SU-DHL-6 (cell line): ENCODE measurements at regions not wholly inside any gene's neighbourhood (a gene's known extent, or its start where the extent isn't known, plus 50 kb on each side); places are given as distances from the start of the nearest gene placed in this dataset.

Source experiments
- H2AFZ ChIP-seq: fragments of 200-600 bp; sonication (generic); 2 replicates; pipeline ENCODE4 v1.6.1; 2014; ENCODE audit warnings: low read depth, mild to moderate bottlenecking, moderate library complexity, mixed read lengths, antibody characterized with exemption, low read length; ENCODE audit not compliant: severe bottlenecking
- H3F3A ChIP-seq: fragments of 200-600 bp; shearing (Covaris generic); 2 replicates; pipeline ENCODE4 v1.6.0; 2016; ENCODE audit warnings: antibody characterized with exemption, mild to moderate bottlenecking; ENCODE audit not compliant: insufficient read depth
- H3K27ac ChIP-seq: fragments of 200-600 bp; sonication (generic); 2 replicates; pipeline ENCODE4 v1.5.1; 2016; ENCODE audit warnings: low read depth, mild to moderate bottlenecking, low read length, moderate library complexity, mixed read lengths
- H3K27me3 ChIP-seq: fragments of 200-600 bp; sonication (generic), shearing (Covaris generic); 2 replicates; pipeline ENCODE4 v1.6.0; 2014; ENCODE audit warnings: mild to moderate bottlenecking, low read length
- H3K36me3 ChIP-seq: fragments of 200-600 bp; sonication (generic); 2 replicates; pipeline ENCODE4 v1.6.1; 2014; ENCODE audit warnings: mild to moderate bottlenecking, low read length, mixed read lengths
- H3K4me2 ChIP-seq: fragments of 300-600, 200-600 bp; shearing (Covaris generic), sonication (generic); 2 replicates; pipeline ENCODE4 v1.6.0; 2014; ENCODE audit warnings: low read length, low read depth, mild to moderate bottlenecking; ENCODE audit not compliant: poor library complexity, severe bottlenecking
- H3K4me3 ChIP-seq: fragments of 200-600 bp; sonication (generic); 2 replicates; pipeline ENCODE4 v1.5.1; 2014; ENCODE audit warnings: antibody characterized with exemption, low read length, mild to moderate bottlenecking, mixed read lengths; ENCODE audit not compliant: insufficient read depth, poor library complexity, severe bottlenecking
- H3K79me2 ChIP-seq: fragments of 200-600 bp; sonication (generic); 2 replicates; pipeline ENCODE4 v1.6.1; 2014; ENCODE audit warnings: mild to moderate bottlenecking, low read length, moderate library complexity; ENCODE audit not compliant: insufficient read depth
- H3K9ac ChIP-seq: fragments of 200-600 bp; sonication (generic); 2 replicates; pipeline ENCODE4 v1.7.0; 2014; ENCODE audit warnings: mild to moderate bottlenecking, low read length
- H3K9me2 ChIP-seq: fragments of 200-600 bp; sonication (generic); replicated peaks from 2 replicates; pipeline ENCODE4 v1.6.1; 2014; ENCODE audit warnings: low read length; ENCODE audit not compliant: insufficient read depth
- H3K9me3 ChIP-seq: fragments of 200-600 bp; sonication (generic); 2 replicates; pipeline ENCODE4 v1.6.1; 2014; ENCODE audit warnings: low read length, mixed read lengths; ENCODE audit not compliant: insufficient read depth
- H4K20me1 ChIP-seq: fragments of 200-600 bp; sonication (generic); 2 replicates; pipeline ENCODE4 v1.6.1; 2014; ENCODE audit warnings: low read depth, mild to moderate bottlenecking, antibody characterized with exemption, low read length, moderate library complexity, mixed read lengths
- EZH2phosphoT487 ChIP-seq: fragments of 200-600 bp; sonication (generic), shearing (Covaris generic); conservative IDR thresholded peaks from 2 replicates; pipeline ENCODE4 v1.6.1; 2018; ENCODE audit warnings: mild to moderate bottlenecking, antibody characterized with exemption, low read length, moderate library complexity, mixed read lengths
- TF ChIP-seq, protein P1 (sequence below): fragments of 200-600 bp; sonication (generic); IDR thresholded peaks from one replicate; pipeline ENCODE4 v1.5.1; 2017; ENCODE audit warnings: antibody characterized with exemption, mild to moderate bottlenecking, low read length, moderate library complexity; ENCODE audit not compliant: insufficient read depth, poor library complexity, severe bottlenecking

DNA sequence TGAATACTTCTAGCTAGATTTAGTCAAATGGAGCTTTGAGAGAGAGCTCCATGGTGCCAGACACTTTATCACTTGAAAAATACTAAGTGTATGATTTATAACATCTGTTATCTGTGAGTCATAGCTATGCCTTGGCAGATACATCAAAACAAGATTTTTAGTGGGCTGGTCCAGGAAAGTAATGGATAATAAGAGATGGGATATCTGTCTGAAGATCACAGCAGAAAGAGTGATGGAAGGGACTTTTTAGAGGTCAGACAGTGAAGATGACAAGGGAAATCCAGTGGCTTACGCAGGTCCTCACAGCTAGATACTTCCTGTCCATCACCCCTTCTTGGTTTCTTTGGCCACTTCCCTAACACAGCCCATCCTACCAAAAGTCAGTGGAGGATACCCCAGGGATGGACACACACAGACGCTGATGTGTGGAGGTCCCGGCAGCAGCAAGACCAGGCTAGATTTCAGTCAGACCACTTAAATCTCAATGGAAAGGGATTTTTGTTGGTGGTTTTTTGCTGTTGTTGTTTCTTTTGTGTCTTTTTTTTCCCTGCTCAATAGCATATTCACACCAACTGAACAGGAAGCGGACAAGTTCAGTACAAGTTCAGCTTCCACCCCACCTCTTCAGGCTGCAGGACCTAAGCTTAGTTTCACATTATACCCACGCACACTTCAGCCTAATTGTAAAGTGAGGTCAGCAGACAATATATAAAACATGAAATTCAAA lies 209.3 kb downstream of the ALDH8A1 start:
- TF ChIP-seq EZH2phosphoT487, result no peak
- TF ChIP-seq, protein P1, sequence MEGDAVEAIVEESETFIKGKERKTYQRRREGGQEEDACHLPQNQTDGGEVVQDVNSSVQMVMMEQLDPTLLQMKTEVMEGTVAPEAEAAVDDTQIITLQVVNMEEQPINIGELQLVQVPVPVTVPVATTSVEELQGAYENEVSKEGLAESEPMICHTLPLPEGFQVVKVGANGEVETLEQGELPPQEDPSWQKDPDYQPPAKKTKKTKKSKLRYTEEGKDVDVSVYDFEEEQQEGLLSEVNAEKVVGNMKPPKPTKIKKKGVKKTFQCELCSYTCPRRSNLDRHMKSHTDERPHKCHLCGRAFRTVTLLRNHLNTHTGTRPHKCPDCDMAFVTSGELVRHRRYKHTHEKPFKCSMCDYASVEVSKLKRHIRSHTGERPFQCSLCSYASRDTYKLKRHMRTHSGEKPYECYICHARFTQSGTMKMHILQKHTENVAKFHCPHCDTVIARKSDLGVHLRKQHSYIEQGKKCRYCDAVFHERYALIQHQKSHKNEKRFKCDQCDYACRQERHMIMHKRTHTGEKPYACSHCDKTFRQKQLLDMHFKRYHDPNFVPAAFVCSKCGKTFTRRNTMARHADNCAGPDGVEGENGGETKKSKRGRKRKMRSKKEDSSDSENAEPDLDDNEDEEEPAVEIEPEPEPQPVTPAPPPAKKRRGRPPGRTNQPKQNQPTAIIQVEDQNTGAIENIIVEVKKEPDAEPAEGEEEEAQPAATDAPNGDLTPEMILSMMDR, result no peak
- no peak overlapping the region for H3K4me2 ChIP-seq
- H3K36me3 ChIP-seq, result no peaks in the 10 kb centered on the region
- H4K20me1 ChIP-seq, result no peaks in the 10 kb centered on the region
- no peaks in the 10 kb centered on the region for H3F3A ChIP-seq
- H3K9me2 ChIP-seq, result no peaks in the 10 kb centered on the region
- H3K79me2 ChIP-seq, result no peaks in the 10 kb centered on the region
- H3K4me3 ChIP-seq, result no peak overlapping the region
- H3K27ac ChIP-seq, result no peak overlapping the region
- no peaks in the 10 kb centered on the region for H3K27me3 ChIP-seq
- no peak overlapping the region for H2AFZ ChIP-seq
- H3K9me3 ChIP-seq, result no peaks in the 10 kb centered on the region
- H3K9ac ChIP-seq, result no peak overlapping the region

- Histone ChIP-seq H3K79me2 (no peaks in the 10 kb centered on the region), H3K4me3 (no peak overlapping the region), H3K4me2 (no peak overlapping the region), H3K27me3 (no peaks in the 10 kb centered on the region), H3K36me3 (no peaks in the 10 kb centered on the region), H3F3A (no peaks in the 10 kb centered on the region), H4K20me1 (no peaks in the 10 kb centered on the region), H3K9ac (no peak overlapping the region), H3K9me2 (no peaks in the 10 kb centered on the region), H3K9me3 (no peaks in the 10 kb centered on the region), H3K27ac (no peak overlapping the region), H2AFZ (no peak overlapping the region)
- no peak for TF ChIP-seq EZH2phosphoT487
- TF ChIP-seq, protein P1, result no peak
Observed at GRCh38 chr6:134740027-134740373, 209.9 kb downstream of the ALDH8A1 start.

DNA sequence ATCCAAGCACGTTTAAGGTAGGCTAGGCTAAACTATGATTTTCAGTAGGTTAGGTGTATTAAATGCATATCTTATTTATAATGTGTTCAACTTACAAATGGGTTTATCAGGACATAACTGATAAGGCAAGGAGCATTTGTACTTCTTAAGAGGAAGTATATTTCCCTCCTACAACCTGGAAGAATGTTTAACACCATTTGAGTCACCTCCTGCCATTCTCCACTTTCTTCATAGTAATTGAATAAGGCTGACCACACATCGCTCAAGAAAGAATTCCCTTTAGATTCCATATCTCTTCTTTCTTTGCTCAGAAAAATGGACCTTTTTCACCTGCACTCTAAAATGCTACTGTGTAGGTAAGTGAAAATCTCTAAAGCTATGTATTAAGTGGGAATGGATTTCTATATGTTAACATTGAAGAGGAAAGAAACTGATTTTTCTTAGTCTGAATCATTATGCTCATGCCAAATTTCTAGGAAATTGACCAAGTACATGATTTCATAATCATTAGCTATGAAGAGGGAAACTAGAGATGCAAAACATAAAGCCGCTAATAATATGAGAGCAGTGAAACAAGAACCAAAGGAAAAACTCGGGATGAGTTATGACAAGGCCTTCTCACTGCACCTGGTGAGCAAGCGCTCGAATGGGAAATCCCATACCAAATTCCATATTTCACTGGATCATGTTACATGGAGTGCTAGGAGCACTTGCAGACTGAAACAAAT lies 210.4 kb downstream of the ALDH8A1 start:
- H3K79me2 ChIP-seq, result no peaks in the 10 kb centered on the region
- H4K20me1 ChIP-seq, result no peaks in the 10 kb centered on the region
- H3K9me2 ChIP-seq, result no peaks in the 10 kb centered on the region
- no peaks in the 10 kb centered on the region for H3K27me3 ChIP-seq
- H3K9me3 ChIP-seq, result no peaks in the 10 kb centered on the region
- H2AFZ ChIP-seq, result no peak overlapping the region
- H3K9ac ChIP-seq, result no peak overlapping the region
- no peak overlapping the region for H3K4me2 ChIP-seq
- no peaks in the 10 kb centered on the region for H3K36me3 ChIP-seq
- no peak overlapping the region for H3K27ac ChIP-seq
- H3F3A ChIP-seq, result no peaks in the 10 kb centered on the region
- TF ChIP-seq EZH2phosphoT487, result no peak
- TF ChIP-seq, protein P1, result no peak
- H3K4me3 ChIP-seq, result no peak overlapping the region
